Caco-2 (cell line): ENCODE measurements at regions not wholly inside any gene's neighbourhood (a gene's known extent, or its start where the extent isn't known, plus 50 kb on each side); places are given as distances from the start of the nearest gene placed in this dataset.

Experiments used
- BruUV-seq: library from RNA; stranded (reverse); fragments of 400-500 nt; replicated peaks from 2 replicates; lab custom pipeline; 2021; lab: Mats Ljungman, UMichigan
- CTCF ChIA-PET: fragments of 300-600 bp; sonication (Branson Sonifier 250); formaldehyde crosslinking; loops from one replicate; lab custom pipeline; 2022; ENCODE audit warnings: antibody characterized with exemption; lab: Charles Lee
- POLR2A ChIA-PET: fragments of 300-600 bp; sonication (Branson Sonifier 250); formaldehyde crosslinking; loops from one replicate; lab custom pipeline; 2022; ENCODE audit warnings: antibody characterized with exemption; lab: Charles Lee
- DNase-seq, 2 experiments: peaks; one replicate each; pipeline versions ENCODE4 v3.0.0 to v3.0.0-alpha.2; 2020 to 2022
- H3K27me3 ChIP-seq: replicated peaks from 2 replicates; pipeline ENCODE4 v1.6.0; 2011; ENCODE audit warnings: low read length; ENCODE audit not compliant: control insufficient read depth, insufficient read depth
- H3K36me3 ChIP-seq: 2 replicates; pipeline ENCODE4 v1.5.1; 2011; ENCODE audit warnings: low read length; ENCODE audit not compliant: control insufficient read depth, insufficient read depth
- H3K4me1 ChIP-seq: fragments of 250-450 bp; sonication (Bioruptor Pico); 2 replicates; pipeline ENCODE4 v1.5.1; 2020; ENCODE audit warnings: mild to moderate bottlenecking
- H3K4me3 ChIP-seq: 2 replicates; pipeline ENCODE4 v1.5.1; 2011; ENCODE audit warnings: low read depth, mild to moderate bottlenecking, control low read depth, low read length
- H3K9me3 ChIP-seq: fragments of 250-450 bp; sonication (Bioruptor Pico); 2 replicates; pipeline ENCODE4 v1.5.1; 2020; ENCODE audit warnings: mild to moderate bottlenecking, moderate library complexity
- H3K27ac Mint-ChIP-seq: one replicate; pipeline ENCODE4 v1.8.0; 2022; ENCODE audit warnings: mixed read lengths; ENCODE audit not compliant: unreplicated experiment
- H3K27me3 Mint-ChIP-seq: one replicate; pipeline ENCODE4 v1.8.0; 2022; ENCODE audit warnings: mixed read lengths; ENCODE audit not compliant: insufficient read depth, unreplicated experiment
- H3K36me3 Mint-ChIP-seq: one replicate; pipeline ENCODE4 v1.8.0; 2022; ENCODE audit warnings: mild to moderate bottlenecking, mixed read lengths; ENCODE audit not compliant: insufficient read depth, unreplicated experiment
- H3K4me1 Mint-ChIP-seq: one replicate; pipeline ENCODE4 v1.8.0; 2022; ENCODE audit warnings: low read depth, mixed read lengths; ENCODE audit not compliant: unreplicated experiment
- H3K4me3 Mint-ChIP-seq: one replicate; pipeline ENCODE4 v1.8.0; 2022; ENCODE audit warnings: mild to moderate bottlenecking, moderate library complexity, mixed read lengths; ENCODE audit not compliant: unreplicated experiment
- H3K9me3 Mint-ChIP-seq: one replicate; pipeline ENCODE4 v1.8.0; 2022; ENCODE audit warnings: mixed read lengths; ENCODE audit not compliant: unreplicated experiment
- CTCF ChIP-seq, 2 experiments: fragments of 200-600 bp in 1 of 2; IDR thresholded peaks; 1 replicate in 1 of 2; 2 replicates in 1 of 2; pipeline versions ENCODE4 v1.5.1 to v1.8.0; 2011 to 2022; ENCODE audit warnings: antibody characterized with exemption in 1 of 2, control low read depth in 1 of 2, inconsistent platforms in 1 of 2, low read depth in 1 of 2, low read length in 1 of 2, mild to moderate bottlenecking in 1 of 2, moderate library complexity in 1 of 2; ENCODE audit not compliant: insufficient read depth in 1 of 2, severe bottlenecking in 1 of 2, unreplicated experiment in 1 of 2
- intact Hi-C: fragments of 100-400 bp; cut with micrococcal nuclease; formaldehyde crosslinking; loops from one replicate; pipeline ENCODE4 v1.10.0; 2022; ENCODE audit not compliant: unreplicated experiment

DNA sequence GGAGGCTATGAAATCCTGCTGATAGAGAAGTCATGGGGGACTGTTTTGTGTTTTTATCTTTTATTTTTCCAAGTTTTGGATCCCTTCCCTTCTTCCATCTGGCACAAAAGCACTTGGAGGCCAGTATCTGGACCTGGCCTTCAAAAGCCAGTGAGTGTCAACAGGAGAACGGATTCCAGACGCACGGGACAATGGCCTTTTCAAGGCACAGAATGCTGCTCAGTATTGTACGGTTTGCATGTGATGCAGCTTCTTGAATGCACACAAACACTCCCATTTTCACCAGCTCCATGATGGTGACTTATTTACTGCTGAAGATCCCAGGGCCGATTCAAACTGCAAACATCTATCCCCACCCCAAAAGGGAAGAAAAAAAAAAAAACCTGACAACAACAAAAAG, 145.4 kb downstream of the CPEB2 start:
- no peaks in the 10 kb centered on the region for H3K27me3 Mint-ChIP-seq
- no peaks in the 10 kb centered on the region for H3K36me3 Mint-ChIP-seq
- intact Hi-C loops = no loop called here
- no peak overlapping the region for H3K27ac Mint-ChIP-seq
- H3K4me1 ChIP-seq = no peaks in the 10 kb centered on the region
- DNase-seq = no peak
- no TSS peak for BruUV-seq
- H3K27me3 ChIP-seq = no peaks in the 10 kb centered on the region
- H3K9me3 ChIP-seq = no peaks in the 10 kb centered on the region
- no peaks in the 10 kb centered on the region for H3K36me3 ChIP-seq
- no peak overlapping the region for H3K4me3 Mint-ChIP-seq
- no peaks in the 10 kb centered on the region for H3K9me3 Mint-ChIP-seq
- no peak for TF ChIP-seq CTCF (IDR thresholded peaks at IDR 0.05; ENCODE audit: insufficient read depth in 1 of 2, low read depth in 1 of 2, low read length in 1 of 2, severe bottlenecking in 1 of 2, unreplicated experiment in 1 of 2)
- H3K4me3 ChIP-seq = no peak overlapping the region
- ChIA-PET POLR2A (no interaction called here), CTCF (no interaction called here)
- no peaks in the 10 kb centered on the region for H3K4me1 Mint-ChIP-seq

- no peak for DNase-seq
- no peak for TF ChIP-seq CTCF (IDR thresholded peaks at IDR 0.05; ENCODE audit: insufficient read depth in 1 of 2, low read depth in 1 of 2, low read length in 1 of 2, severe bottlenecking in 1 of 2, unreplicated experiment in 1 of 2)
- Histone ChIP-seq H3K36me3 (no peaks in the 10 kb centered on the region), H3K27me3 (no peaks in the 10 kb centered on the region), H3K4me1 (no peaks in the 10 kb centered on the region), H3K9me3 (no peaks in the 10 kb centered on the region), H3K4me3 (no peak overlapping the region)
- Mint-ChIP-seq H3K4me3 (no peak overlapping the region), H3K9me3 (no peaks in the 10 kb centered on the region), H3K27ac (no peak overlapping the region), H3K36me3 (no peaks in the 10 kb centered on the region), H3K4me1 (no peaks in the 10 kb centered on the region), H3K27me3 (no peaks in the 10 kb centered on the region)
- ChIA-PET POLR2A (no interaction called here), CTCF (no interaction called here)
- no TSS peak for BruUV-seq
- intact Hi-C loops = no loop called here
Measured at GRCh38 chr4:15148199-15148598, 145.9 kb downstream of the CPEB2 start.

GRCh38 chr4:15148691-15149090, 146.4 kb downstream of the CPEB2 start:
- CTCF ChIA-PET = no interaction called here

More at GRCh38 chr4:15148691-15149090, 146.4 kb downstream of the CPEB2 start:
- H3K27me3 Mint-ChIP-seq = no peaks in the 10 kb centered on the region
- H3K4me1 Mint-ChIP-seq = no peaks in the 10 kb centered on the region
- BruUV-seq = no TSS peak
- H3K36me3 Mint-ChIP-seq = no peaks in the 10 kb centered on the region
- POLR2A ChIA-PET = no interaction called here
- no peak for TF ChIP-seq CTCF (IDR thresholded peaks at IDR 0.05; ENCODE audit: insufficient read depth in 1 of 2, low read depth in 1 of 2, low read length in 1 of 2, severe bottlenecking in 1 of 2, unreplicated experiment in 1 of 2)
- H3K27me3 ChIP-seq = no peaks in the 10 kb centered on the region
- no peak overlapping the region for H3K4me3 Mint-ChIP-seq
- H3K36me3 ChIP-seq = no peaks in the 10 kb centered on the region
- no peaks in the 10 kb centered on the region for H3K9me3 ChIP-seq
- no peak for DNase-seq
- H3K9me3 Mint-ChIP-seq = no peaks in the 10 kb centered on the region
- no peaks in the 10 kb centered on the region for H3K4me1 ChIP-seq
- no peak overlapping the region for H3K4me3 ChIP-seq
- no peak overlapping the region for H3K27ac Mint-ChIP-seq
- intact Hi-C loops = no loop called here
